Suppressor macrophage (primary cell): ENCODE measurements at regions not wholly inside any gene's neighbourhood (a gene's known extent, or its start where the extent isn't known, plus 50 kb on each side); places are given as distances from the start of the nearest gene placed in this dataset.

Experiments
- DNase-seq, 4 experiments: peaks; one replicate each; pipeline ENCODE4 v3.0.0-alpha.2; 2020 to 2022

- DNase-seq: peak; percentile 53 to 78 (median 69)
Measured at GRCh38 chr15:98421419-98422129, 226.8 kb upstream of the IGF1R start.

- DNase-seq: no peak
Measured at GRCh38 chr15:98422130-98422478, 226.2 kb upstream of the IGF1R start.

GRCh38 chr15:98425173-98425572 is 223.2 kb upstream of the IGF1R start:
- DNase-seq: no peak

GRCh38 chr15:98427321-98427720 is 221.0 kb upstream of the IGF1R start:
- DNase-seq: no peak

- peak; percentile 57 to 82 (median 69) for DNase-seq
Measured at GRCh38 chr15:98428253-98428989, 219.9 kb upstream of the IGF1R start.

GRCh38 chr15:98431171-98431570 is 217.2 kb upstream of the IGF1R start:
- no peak for DNase-seq

- no peak for DNase-seq
Measured at GRCh38 chr15:98433346-98433745, 215.0 kb upstream of the IGF1R start.

- DNase-seq: no peak
Measured at GRCh38 chr15:98433856-98434255, 214.5 kb upstream of the IGF1R start.

GRCh38 chr15:98437752-98438151 is 210.6 kb upstream of the IGF1R start:
- no peak for DNase-seq

- DNase-seq: no peak
Measured at GRCh38 chr15:98438326-98438725, 210.0 kb upstream of the IGF1R start.

GRCh38 chr15:98438907-98439306 is 209.4 kb upstream of the IGF1R start:
- DNase-seq: no peak

- no peak for DNase-seq
Measured at GRCh38 chr15:98439523-98439942, 208.8 kb upstream of the IGF1R start.

GRCh38 chr15:98440917-98441316 is 207.4 kb upstream of the IGF1R start:
- no peak for DNase-seq

- DNase-seq: no peak
Measured at GRCh38 chr15:98441599-98441998, 206.7 kb upstream of the IGF1R start.

- peak; percentile 44 to 71 (median 54) for DNase-seq
Measured at GRCh38 chr15:98442379-98442833, 205.9 kb upstream of the IGF1R start.

- no peak for DNase-seq
Measured at GRCh38 chr15:98442901-98443300, 205.4 kb upstream of the IGF1R start.

GRCh38 chr15:98443526-98443925 is 204.8 kb upstream of the IGF1R start:
- DNase-seq: no peak

GRCh38 chr15:98444138-98444537 is 204.2 kb upstream of the IGF1R start:
- no peak for DNase-seq

- DNase-seq: no peak
Measured at GRCh38 chr15:98445315-98445714, 203.0 kb upstream of the IGF1R start.

GRCh38 chr15:98446083-98446482 is 202.3 kb upstream of the IGF1R start:
- DNase-seq: no peak

GRCh38 chr15:98447069-98447468 is 201.3 kb upstream of the IGF1R start:
- DNase-seq: no peak

- DNase-seq: no peak
Measured at GRCh38 chr15:98451236-98451635, 197.1 kb upstream of the IGF1R start.

- DNase-seq: no peak
Measured at GRCh38 chr15:98452238-98452637, 196.1 kb upstream of the IGF1R start.

- no peak for DNase-seq
Measured at GRCh38 chr15:98455904-98456303, 192.4 kb upstream of the IGF1R start.
